ENCODE measurements at regions not wholly inside any gene's neighbourhood (a gene's known extent, or its start where the extent isn't known, plus 50 kb on each side); places are given as distances from the start of the nearest gene placed in this dataset.

GRCh38 chr2:201969241-201969937 lies 64.3 kb upstream of the FZD7 start:
- DNase-seq: no peak

GRCh38 chr2:201969938-201970785 lies 63.5 kb upstream of the FZD7 start:
- no peak for DNase-seq

GRCh38 chr2:201970786-201971108 lies 62.9 kb upstream of the FZD7 start:
- no peak for DNase-seq

- no peak for DNase-seq
Observed at GRCh38 chr2:201971531-201972228, 62.0 kb upstream of the FZD7 start.

- no peak for DNase-seq
Observed at GRCh38 chr2:201972621-201973255, 60.9 kb upstream of the FZD7 start.

- no peak for DNase-seq
Observed at GRCh38 chr2:201973305-201973928, 60.2 kb upstream of the FZD7 start.

- no peak for DNase-seq
Observed at GRCh38 chr2:201974171-201975100, 59.2 kb upstream of the FZD7 start.

GRCh38 chr2:201975434-201975833 lies 58.2 kb upstream of the FZD7 start:
- no peak for DNase-seq

GRCh38 chr2:201975964-201976612 lies 57.6 kb upstream of the FZD7 start:
- no peak for DNase-seq

GRCh38 chr2:201977651-201978050 lies 56.0 kb upstream of the FZD7 start:
- no peak for DNase-seq

GRCh38 chr2:201978333-201978732 lies 55.3 kb upstream of the FZD7 start:
- DNase-seq: no peak

GRCh38 chr2:201978986-201979385 lies 54.7 kb upstream of the FZD7 start:
- no peak for DNase-seq

- DNase-seq: no peak
Observed at GRCh38 chr2:201980389-201980821, 53.2 kb upstream of the FZD7 start.

- no peak for DNase-seq
Observed at GRCh38 chr2:201980946-201981345, 52.7 kb upstream of the FZD7 start.

GRCh38 chr2:201983174-201983573 lies 50.5 kb upstream of the FZD7 start:
- DNase-seq: no peak

- DNase-seq: no peak
Observed at GRCh38 chr2:201983800-201984199, 49.9 kb upstream of the FZD7 start.

Data from T-helper 2 cell (primary cell).